WTC11 (cell line): ENCODE measurements at regions not wholly inside any gene's neighbourhood (a gene's known extent, or its start where the extent isn't known, plus 50 kb on each side); places are given as distances from the start of the nearest gene placed in this dataset.

Experiments used
- CREB1 ChIP-seq: sonication (generic); formaldehyde crosslinking; IDR thresholded peaks from 2 replicates; pipeline ENCODE4 v1.8.0; 2023; ENCODE audit warnings: mild to moderate bottlenecking, missing genetic modification reagents
- ETV6 ChIP-seq: sonication (generic); formaldehyde crosslinking; IDR thresholded peaks from 2 replicates; pipeline ENCODE4 v1.8.1; 2022; ENCODE audit warnings: mild to moderate bottlenecking, missing genetic modification reagents
- TF ChIP-seq, protein P1 (sequence below): sonication (generic); formaldehyde crosslinking; IDR thresholded peaks from 2 replicates; pipeline ENCODE4 v1.8.0; 2022; ENCODE audit warnings: mild to moderate bottlenecking, missing genetic modification reagents
- TF ChIP-seq, protein P2 (sequence below): fragments of 200-600 bp; IDR thresholded peaks from 2 replicates; pipeline ENCODE4 v1.8.0; 2022; ENCODE audit warnings: antibody characterized with exemption

DNA sequence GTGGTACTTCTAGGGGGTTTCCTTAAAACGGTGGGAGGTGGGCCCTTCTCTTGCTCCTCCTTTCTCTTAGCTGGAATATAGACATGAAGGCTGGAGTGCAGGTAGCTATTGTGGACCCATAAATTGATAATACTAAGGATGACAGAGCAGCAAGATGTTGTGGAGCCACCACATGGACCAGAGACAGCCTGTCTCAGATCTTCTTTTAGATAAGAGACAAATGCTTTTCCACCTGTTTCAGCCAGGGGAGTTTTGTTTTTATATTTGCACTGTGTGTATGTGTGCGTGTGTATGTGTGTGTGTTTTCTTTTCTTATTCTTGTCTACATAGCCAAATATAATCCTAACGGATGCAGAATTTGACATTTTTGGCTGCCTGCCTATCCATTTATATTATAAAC is 62.9 kb upstream of the HIF1A start:
- TF ChIP-seq CREB1 (no peak), ETV6 (no peak)
- TF ChIP-seq, protein P1, sequence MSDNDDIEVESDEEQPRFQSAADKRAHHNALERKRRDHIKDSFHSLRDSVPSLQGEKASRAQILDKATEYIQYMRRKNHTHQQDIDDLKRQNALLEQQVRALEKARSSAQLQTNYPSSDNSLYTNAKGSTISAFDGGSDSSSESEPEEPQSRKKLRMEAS: no peak
- TF ChIP-seq, protein P2, sequence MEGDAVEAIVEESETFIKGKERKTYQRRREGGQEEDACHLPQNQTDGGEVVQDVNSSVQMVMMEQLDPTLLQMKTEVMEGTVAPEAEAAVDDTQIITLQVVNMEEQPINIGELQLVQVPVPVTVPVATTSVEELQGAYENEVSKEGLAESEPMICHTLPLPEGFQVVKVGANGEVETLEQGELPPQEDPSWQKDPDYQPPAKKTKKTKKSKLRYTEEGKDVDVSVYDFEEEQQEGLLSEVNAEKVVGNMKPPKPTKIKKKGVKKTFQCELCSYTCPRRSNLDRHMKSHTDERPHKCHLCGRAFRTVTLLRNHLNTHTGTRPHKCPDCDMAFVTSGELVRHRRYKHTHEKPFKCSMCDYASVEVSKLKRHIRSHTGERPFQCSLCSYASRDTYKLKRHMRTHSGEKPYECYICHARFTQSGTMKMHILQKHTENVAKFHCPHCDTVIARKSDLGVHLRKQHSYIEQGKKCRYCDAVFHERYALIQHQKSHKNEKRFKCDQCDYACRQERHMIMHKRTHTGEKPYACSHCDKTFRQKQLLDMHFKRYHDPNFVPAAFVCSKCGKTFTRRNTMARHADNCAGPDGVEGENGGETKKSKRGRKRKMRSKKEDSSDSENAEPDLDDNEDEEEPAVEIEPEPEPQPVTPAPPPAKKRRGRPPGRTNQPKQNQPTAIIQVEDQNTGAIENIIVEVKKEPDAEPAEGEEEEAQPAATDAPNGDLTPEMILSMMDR: no peak
